NB4 (cell line): ENCODE measurements at regions not wholly inside any gene's neighbourhood (a gene's known extent, or its start where the extent isn't known, plus 50 kb on each side); places are given as distances from the start of the nearest gene placed in this dataset.

Source experiments
- MYC ChIP-seq: IDR thresholded peaks from 2 replicates; pipeline ENCODE4 v1.6.1; 2011; ENCODE audit warnings: low read depth, low read length
- POLR2A ChIP-seq: IDR thresholded peaks from 2 replicates; pipeline ENCODE4 v1.6.1; 2011; ENCODE audit warnings: mild to moderate bottlenecking; ENCODE audit not compliant: insufficient read length; ENCODE audit errors: extremely low read depth
- TF ChIP-seq, protein P1 (sequence below): IDR thresholded peaks from one replicate; pipeline ENCODE4 v1.5.1; 2012; ENCODE audit warnings: low read depth, low read length
- TF ChIP-seq, protein P2 (sequence below): IDR thresholded peaks from 2 replicates; pipeline ENCODE4 v1.6.1; 2011; ENCODE audit warnings: low read depth, low read length

DNA sequence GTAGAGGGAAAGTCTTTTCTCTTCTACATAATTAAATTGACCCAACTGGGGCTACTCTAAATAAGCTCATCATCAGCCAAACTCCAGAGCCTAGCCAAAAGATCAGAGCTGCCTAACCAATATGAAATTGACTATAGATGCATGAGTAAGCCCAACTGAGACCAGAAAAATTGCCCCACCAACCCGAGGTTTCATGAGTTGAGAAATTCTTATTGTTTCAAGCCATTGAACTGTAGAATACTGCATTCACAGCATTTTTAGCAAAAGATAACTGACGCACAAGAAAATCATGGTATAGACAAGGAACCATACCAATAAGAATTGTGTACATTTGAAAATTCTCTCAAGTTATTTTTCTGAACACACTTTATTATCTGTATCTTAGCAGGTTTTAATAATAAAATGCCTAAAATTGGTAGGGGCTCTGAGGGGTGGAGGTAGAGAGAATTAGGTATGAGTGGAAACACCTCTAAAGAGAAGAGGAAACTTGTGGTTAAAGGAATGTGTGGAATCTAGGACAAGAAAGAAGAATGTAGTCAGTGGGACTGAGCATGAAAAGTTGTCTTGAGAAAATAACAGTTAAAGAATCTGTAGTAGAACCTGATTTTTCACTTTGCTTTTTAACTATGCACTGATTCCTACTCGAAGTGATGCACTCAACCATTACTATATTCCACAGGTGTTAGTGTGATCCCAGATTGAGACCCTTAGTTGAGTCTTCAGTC is 200.9 kb upstream of the PPP1R2C start:
- no peak for TF ChIP-seq POLR2A
- TF ChIP-seq, protein P1, sequence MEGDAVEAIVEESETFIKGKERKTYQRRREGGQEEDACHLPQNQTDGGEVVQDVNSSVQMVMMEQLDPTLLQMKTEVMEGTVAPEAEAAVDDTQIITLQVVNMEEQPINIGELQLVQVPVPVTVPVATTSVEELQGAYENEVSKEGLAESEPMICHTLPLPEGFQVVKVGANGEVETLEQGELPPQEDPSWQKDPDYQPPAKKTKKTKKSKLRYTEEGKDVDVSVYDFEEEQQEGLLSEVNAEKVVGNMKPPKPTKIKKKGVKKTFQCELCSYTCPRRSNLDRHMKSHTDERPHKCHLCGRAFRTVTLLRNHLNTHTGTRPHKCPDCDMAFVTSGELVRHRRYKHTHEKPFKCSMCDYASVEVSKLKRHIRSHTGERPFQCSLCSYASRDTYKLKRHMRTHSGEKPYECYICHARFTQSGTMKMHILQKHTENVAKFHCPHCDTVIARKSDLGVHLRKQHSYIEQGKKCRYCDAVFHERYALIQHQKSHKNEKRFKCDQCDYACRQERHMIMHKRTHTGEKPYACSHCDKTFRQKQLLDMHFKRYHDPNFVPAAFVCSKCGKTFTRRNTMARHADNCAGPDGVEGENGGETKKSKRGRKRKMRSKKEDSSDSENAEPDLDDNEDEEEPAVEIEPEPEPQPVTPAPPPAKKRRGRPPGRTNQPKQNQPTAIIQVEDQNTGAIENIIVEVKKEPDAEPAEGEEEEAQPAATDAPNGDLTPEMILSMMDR: no peak
- TF ChIP-seq MYC: no peak
- TF ChIP-seq, protein P2, sequence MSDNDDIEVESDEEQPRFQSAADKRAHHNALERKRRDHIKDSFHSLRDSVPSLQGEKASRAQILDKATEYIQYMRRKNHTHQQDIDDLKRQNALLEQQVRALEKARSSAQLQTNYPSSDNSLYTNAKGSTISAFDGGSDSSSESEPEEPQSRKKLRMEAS: no peak
